ENCODE measurements at regions not wholly inside any gene's neighbourhood (a gene's known extent, or its start where the extent isn't known, plus 50 kb on each side); places are given as distances from the start of the nearest gene placed in this dataset.
"Not testable (repeated sequence)": the region's sequence is repeated elsewhere in the genome, so short reads cannot be mapped to it uniquely, and the experiment has no call there.

GRCh38 chr7:113775804-113776203 lies 143.0 kb downstream of the PPP1R3A start:
- no peak for DNase-seq

GRCh38 chr7:113775401-113775800 lies 143.4 kb downstream of the PPP1R3A start:
- DNase-seq: peak in 1 of 2 experiments; percentile 13

GRCh38 chr7:113774182-113774807 lies 144.5 kb downstream of the PPP1R3A start:
- peak; percentile 46 to 84 for DNase-seq

- no peak for DNase-seq
These were observed 148.6 kb downstream of the PPP1R3A start for GRCh38 chr7:113770146-113770738.

- no peak for DNase-seq
These were observed 150.4 kb downstream of the PPP1R3A start for GRCh38 chr7:113768387-113768786.

- no peak for DNase-seq
These were observed 154.3 kb downstream of the PPP1R3A start for GRCh38 chr7:113764401-113765035.

GRCh38 chr7:113763226-113763625 lies 155.6 kb downstream of the PPP1R3A start:
- peak; percentile 37 to 52 for DNase-seq

- no peak for DNase-seq
These were observed 162.6 kb downstream of the PPP1R3A start for GRCh38 chr7:113756250-113756649.

GRCh38 chr7:113752689-113753088 lies 166.1 kb downstream of the PPP1R3A start:
- DNase-seq: no peak

GRCh38 chr7:113752289-113752688 lies 166.5 kb downstream of the PPP1R3A start:
- DNase-seq: no peak

GRCh38 chr7:113751547-113751946 lies 167.3 kb downstream of the PPP1R3A start:
- DNase-seq: no peak

- DNase-seq: not testable (repeated sequence)
These were observed 170.4 kb downstream of the PPP1R3A start for GRCh38 chr7:113748385-113748784.

GRCh38 chr7:113742946-113743431 lies 175.8 kb downstream of the PPP1R3A start:
- DNase-seq: not testable (repeated sequence)

- DNase-seq: no peak
These were observed 176.4 kb downstream of the PPP1R3A start for GRCh38 chr7:113742377-113742776.

- DNase-seq: no peak
These were observed 187.2 kb downstream of the PPP1R3A start for GRCh38 chr7:113731571-113731970.

GRCh38 chr7:113730309-113730955 lies 188.4 kb downstream of the PPP1R3A start:
- DNase-seq: no peak

GRCh38 chr7:113727486-113727885 lies 191.3 kb downstream of the PPP1R3A start:
- DNase-seq: no peak

GRCh38 chr7:113722006-113722405 lies 196.8 kb downstream of the PPP1R3A start:
- no peak for DNase-seq

- DNase-seq: no peak
These were observed 201.1 kb downstream of the PPP1R3A start for GRCh38 chr7:113717739-113718138.

- DNase-seq: no peak
These were observed 202.6 kb downstream of the PPP1R3A start for GRCh38 chr7:113715981-113716856.

- no peak for DNase-seq
These were observed 203.5 kb downstream of the PPP1R3A start for GRCh38 chr7:113715262-113715661.

GRCh38 chr7:113710310-113711096 lies 208.3 kb downstream of the PPP1R3A start:
- DNase-seq: peak; percentile 91 to 94
